ENCODE measurements at regions not wholly inside any gene's neighbourhood (a gene's known extent, or its start where the extent isn't known, plus 50 kb on each side); places are given as distances from the start of the nearest gene placed in this dataset.

DNA sequence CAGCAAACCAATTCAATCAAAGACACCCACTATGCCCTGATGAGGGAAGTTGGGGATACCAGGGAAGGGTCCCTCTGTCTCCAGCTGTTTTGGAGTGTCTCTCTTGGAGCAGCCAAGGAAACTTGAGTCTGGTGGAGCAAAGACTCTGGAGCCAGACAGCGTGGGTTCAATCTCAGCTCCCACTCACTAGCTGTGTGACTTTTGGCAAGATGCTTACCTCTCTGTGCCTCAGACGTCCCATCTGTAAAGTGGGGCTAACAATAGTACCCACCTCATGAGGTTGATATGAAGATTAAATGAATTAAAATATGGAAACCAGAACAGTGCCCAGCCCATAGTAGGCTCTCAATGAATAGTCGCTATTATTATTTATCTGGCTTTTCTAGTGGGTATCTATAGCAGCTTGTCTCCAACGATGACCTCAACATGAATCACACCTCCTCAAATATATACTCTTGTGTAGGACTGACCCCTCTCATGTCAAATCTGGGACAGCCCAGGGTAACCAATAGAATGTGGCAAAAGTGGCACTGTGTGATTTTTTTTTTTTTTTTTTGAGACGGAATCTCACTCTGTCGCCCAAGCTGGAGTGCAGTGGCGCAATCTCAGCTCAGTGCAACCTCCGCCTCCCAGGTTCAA, 99.2 kb upstream of the FOXP4 start:
- no peak overlapping the region for H3K27ac ChIP-seq (ENCODE audit: poor library complexity, severe bottlenecking)
- ATAC-seq (ENCODE audit: low read depth): peak; percentile 40; the same call in 1 of the 3 replicates
- H3K9me3 ChIP-seq (ENCODE audit: severe bottlenecking): no peaks in the 10 kb centered on the region
- H3K4me1 ChIP-seq (ENCODE audit: insufficient read depth, poor library complexity, severe bottlenecking): no peaks in the 10 kb centered on the region
- no peak overlapping the region for H3K4me3 ChIP-seq (ENCODE audit: severe bottlenecking)
- TF ChIP-seq, protein P1, sequence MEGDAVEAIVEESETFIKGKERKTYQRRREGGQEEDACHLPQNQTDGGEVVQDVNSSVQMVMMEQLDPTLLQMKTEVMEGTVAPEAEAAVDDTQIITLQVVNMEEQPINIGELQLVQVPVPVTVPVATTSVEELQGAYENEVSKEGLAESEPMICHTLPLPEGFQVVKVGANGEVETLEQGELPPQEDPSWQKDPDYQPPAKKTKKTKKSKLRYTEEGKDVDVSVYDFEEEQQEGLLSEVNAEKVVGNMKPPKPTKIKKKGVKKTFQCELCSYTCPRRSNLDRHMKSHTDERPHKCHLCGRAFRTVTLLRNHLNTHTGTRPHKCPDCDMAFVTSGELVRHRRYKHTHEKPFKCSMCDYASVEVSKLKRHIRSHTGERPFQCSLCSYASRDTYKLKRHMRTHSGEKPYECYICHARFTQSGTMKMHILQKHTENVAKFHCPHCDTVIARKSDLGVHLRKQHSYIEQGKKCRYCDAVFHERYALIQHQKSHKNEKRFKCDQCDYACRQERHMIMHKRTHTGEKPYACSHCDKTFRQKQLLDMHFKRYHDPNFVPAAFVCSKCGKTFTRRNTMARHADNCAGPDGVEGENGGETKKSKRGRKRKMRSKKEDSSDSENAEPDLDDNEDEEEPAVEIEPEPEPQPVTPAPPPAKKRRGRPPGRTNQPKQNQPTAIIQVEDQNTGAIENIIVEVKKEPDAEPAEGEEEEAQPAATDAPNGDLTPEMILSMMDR (IDR thresholded peaks at IDR 0.05; ENCODE audit: poor library complexity, severe bottlenecking): no peak
- no peaks in the 10 kb centered on the region for H3K36me3 ChIP-seq (ENCODE audit: low read depth)
- no peak for DNase-seq (ENCODE audit: low spot score)
- H3K27me3 ChIP-seq (ENCODE audit: insufficient read depth, poor library complexity, severe bottlenecking): peaks cover 14% of the 10 kb centered on the region

DNA sequence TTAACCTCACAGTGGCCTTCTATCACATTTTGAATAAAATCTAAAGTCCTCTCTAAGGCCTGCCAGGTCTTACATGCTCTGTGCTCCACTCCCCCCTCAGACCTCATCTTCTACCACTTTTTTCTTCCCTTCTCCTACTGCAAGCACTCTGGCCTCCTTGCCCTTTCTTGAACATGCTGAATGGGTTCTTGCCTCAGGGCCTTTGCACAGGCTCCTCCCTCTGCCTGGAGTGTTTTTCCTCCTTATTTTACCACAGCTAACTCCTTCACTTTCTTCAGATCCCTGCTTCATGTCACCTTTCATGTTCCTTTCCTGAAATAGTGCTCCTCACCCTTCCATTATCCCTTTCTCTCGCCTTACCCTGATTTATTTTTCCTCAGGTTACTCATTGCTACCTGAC, 97.9 kb upstream of the FOXP4 start:
- no peaks in the 10 kb centered on the region for H3K4me1 ChIP-seq (ENCODE audit: insufficient read depth, poor library complexity, severe bottlenecking)
- no peaks in the 10 kb centered on the region for H3K36me3 ChIP-seq (ENCODE audit: low read depth)
- ATAC-seq (ENCODE audit: low read depth): no peak
- H3K27me3 ChIP-seq (ENCODE audit: insufficient read depth, poor library complexity, severe bottlenecking): peaks cover 6% of the 10 kb centered on the region
- no peak for DNase-seq (ENCODE audit: low spot score)
- H3K9me3 ChIP-seq (ENCODE audit: severe bottlenecking): no peaks in the 10 kb centered on the region
- no peak overlapping the region for H3K4me3 ChIP-seq (ENCODE audit: severe bottlenecking)
- TF ChIP-seq, protein P1 (IDR thresholded peaks at IDR 0.05; ENCODE audit: poor library complexity, severe bottlenecking): no peak
- H3K27ac ChIP-seq (ENCODE audit: poor library complexity, severe bottlenecking): no peak overlapping the region

DNA sequence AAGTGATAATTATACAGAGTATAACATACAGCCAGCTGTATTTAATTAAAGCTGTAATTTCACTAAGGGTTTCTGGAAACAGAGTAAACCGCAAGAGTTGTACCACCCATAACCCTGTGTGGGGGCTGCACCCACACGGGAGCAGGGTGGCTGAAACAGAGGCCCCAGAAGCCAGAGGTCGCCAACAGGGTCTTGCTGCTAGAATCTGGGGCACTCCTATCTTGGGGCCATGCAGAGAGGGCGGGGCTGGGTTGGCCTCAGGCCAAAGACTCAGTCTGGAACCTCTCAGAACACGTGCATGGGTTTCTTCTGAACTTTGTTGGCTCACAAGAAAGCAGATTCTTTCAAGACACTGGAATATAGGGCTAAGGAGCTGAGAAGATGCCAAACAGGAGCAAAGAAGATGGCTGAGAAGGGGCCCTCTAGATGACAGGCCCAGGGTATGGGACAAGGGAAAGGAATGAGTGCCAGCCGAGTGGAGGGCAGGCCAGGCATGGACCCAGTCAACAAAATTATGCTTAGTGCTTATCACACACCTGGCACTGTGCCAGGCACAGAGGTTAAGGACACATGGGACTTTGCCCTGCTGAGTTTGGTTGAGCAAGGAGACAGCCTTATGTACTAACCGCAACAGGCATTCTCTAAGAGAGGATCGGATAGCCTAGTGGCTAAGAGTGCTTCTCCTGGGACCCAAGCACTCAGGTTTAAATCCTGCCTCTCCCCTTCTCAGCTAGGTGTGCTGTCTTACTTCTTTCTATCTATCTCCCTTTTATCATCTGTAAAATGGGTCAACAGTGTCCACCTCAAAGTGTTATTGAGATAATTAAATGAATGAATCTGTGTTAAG, 96.6 kb upstream of the FOXP4 start:
- H3K4me3 ChIP-seq (ENCODE audit: severe bottlenecking): no peak overlapping the region
- H3K36me3 ChIP-seq (ENCODE audit: low read depth): no peaks in the 10 kb centered on the region
- ATAC-seq (ENCODE audit: low read depth) (no peak), DNase-seq (ENCODE audit: low spot score) (no peak)
- TF ChIP-seq, protein P1 (IDR thresholded peaks at IDR 0.05; ENCODE audit: poor library complexity, severe bottlenecking): no peak
- no peaks in the 10 kb centered on the region for H3K9me3 ChIP-seq (ENCODE audit: severe bottlenecking)
- no peaks in the 10 kb centered on the region for H3K27me3 ChIP-seq (ENCODE audit: insufficient read depth, poor library complexity, severe bottlenecking)
- no peak overlapping the region for H3K27ac ChIP-seq (ENCODE audit: poor library complexity, severe bottlenecking)
- no peaks in the 10 kb centered on the region for H3K4me1 ChIP-seq (ENCODE audit: insufficient read depth, poor library complexity, severe bottlenecking)

DNA sequence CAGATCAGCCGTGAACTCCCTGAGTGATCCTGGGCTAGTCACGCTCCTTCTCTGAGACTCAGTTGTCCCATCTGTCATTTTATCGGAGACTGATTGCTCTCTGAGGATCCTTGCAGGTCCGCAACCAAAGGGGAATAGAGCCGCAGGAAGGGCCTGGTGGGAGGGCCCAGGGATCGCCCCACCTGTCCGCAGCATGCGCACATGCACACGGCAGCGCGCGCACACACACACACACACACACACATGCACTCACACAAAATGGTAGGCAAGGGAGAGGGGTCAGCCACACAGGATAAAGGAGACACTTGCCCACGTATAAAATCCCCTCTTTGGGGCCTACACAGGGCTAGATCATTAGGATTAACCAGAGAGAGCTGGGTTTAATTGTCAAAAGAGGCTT, 95.6 kb upstream of the FOXP4 start:
- Histone ChIP-seq H3K27me3 (ENCODE audit: insufficient read depth, poor library complexity, severe bottlenecking) (peaks cover 5% of the 10 kb centered on the region), H3K9me3 (ENCODE audit: severe bottlenecking) (no peaks in the 10 kb centered on the region), H3K4me3 (ENCODE audit: severe bottlenecking) (no peak overlapping the region), H3K27ac (ENCODE audit: poor library complexity, severe bottlenecking) (no peak overlapping the region), H3K36me3 (ENCODE audit: low read depth) (no peaks in the 10 kb centered on the region), H3K4me1 (ENCODE audit: insufficient read depth, poor library complexity, severe bottlenecking) (no peaks in the 10 kb centered on the region)
- TF ChIP-seq, protein P1 (IDR thresholded peaks at IDR 0.05; ENCODE audit: poor library complexity, severe bottlenecking): no peak
- no peak for ATAC-seq (ENCODE audit: low read depth)
- no peak for DNase-seq (ENCODE audit: low spot score)

Measured in RWPE2 (cell line).